GM23338 (cell line): ENCODE measurements at regions not wholly inside any gene's neighbourhood (a gene's known extent, or its start where the extent isn't known, plus 50 kb on each side); places are given as distances from the start of the nearest gene placed in this dataset.

Source experiments
- CREB1 ChIP-seq: fragments of 250-450 bp; sonication (Bioruptor Pico); IDR thresholded peaks from 2 replicates; pipeline ENCODE4 v1.5.0; 2020; ENCODE audit warnings: low read depth, mild to moderate bottlenecking, moderate library complexity
- CTCF ChIP-seq, 2 experiments: fragments of 200-600 bp in 1 of 2; sonication (generic) in 1 of 2; conservative IDR thresholded peaks; 2 replicates each; pipeline versions ENCODE4 v1.5.1 to v1.6.1; 2016 to 2017; ENCODE audit warnings: antibody characterized with exemption in 2 of 2, low read depth in 2 of 2, mild to moderate bottlenecking in 2 of 2, moderate library complexity in 1 of 2
- ETS1 ChIP-seq: IDR thresholded peaks from 2 replicates; pipeline ENCODE4 v1.6.1; 2016; ENCODE audit warnings: antibody characterized with exemption
- EZH2 ChIP-seq: fragments of 200-600 bp; sonication (generic); IDR thresholded peaks from one replicate; pipeline ENCODE4 v1.8.0; 2017; ENCODE audit warnings: antibody characterized with exemption, mild to moderate bottlenecking, low read depth; ENCODE audit not compliant: unreplicated experiment
- EZH2phosphoT487 ChIP-seq: fragments of 200-600 bp; sonication (generic); IDR thresholded peaks from one replicate; pipeline ENCODE4 v1.8.1; 2018; ENCODE audit warnings: antibody characterized with exemption; ENCODE audit not compliant: unreplicated experiment
- JUNB ChIP-seq: IDR thresholded peaks from one replicate; pipeline ENCODE4 v1.6.1; 2016; ENCODE audit warnings: antibody characterized with exemption; ENCODE audit not compliant: unreplicated experiment
- NANOG ChIP-seq: IDR thresholded peaks from 2 replicates; pipeline ENCODE4 v1.6.1; 2016; ENCODE audit warnings: antibody characterized with exemption, borderline replicate concordance
- POLR2AphosphoS5 ChIP-seq: IDR thresholded peaks from 2 replicates; pipeline ENCODE4 v1.6.1; 2016; ENCODE audit warnings: antibody characterized with exemption, low read depth
- REST ChIP-seq: IDR thresholded peaks from one replicate; pipeline ENCODE4 v1.6.1; 2018; ENCODE audit warnings: antibody characterized with exemption; ENCODE audit not compliant: unreplicated experiment
- STAT1 ChIP-seq: IDR thresholded peaks from one replicate; pipeline ENCODE4 v1.6.1; 2016; ENCODE audit warnings: antibody characterized with exemption; ENCODE audit not compliant: unreplicated experiment
- ZNF114 ChIP-seq: fragments of 250-450 bp; sonication (Bioruptor Pico); IDR thresholded peaks from 2 replicates; pipeline ENCODE4 v1.5.0; 2020; ENCODE audit warnings: mild to moderate bottlenecking, moderate library complexity
- ZNF331 ChIP-seq: fragments of 250-450 bp; sonication (Bioruptor Pico); IDR thresholded peaks from 2 replicates; pipeline ENCODE4 v1.5.0; 2020; ENCODE audit warnings: low read depth, mild to moderate bottlenecking, moderate library complexity
- ZNF462 ChIP-seq: fragments of 250-450 bp; sonication (Bioruptor Pico); IDR thresholded peaks from 2 replicates; pipeline ENCODE4 v1.5.0; 2020; ENCODE audit warnings: mild to moderate bottlenecking, moderate library complexity

- TF ChIP-seq ZNF462 (CRISPR knock-in tag) (no peak), CTCF (conservative IDR thresholded peaks at IDR 0.05; ENCODE audit: low read depth in 2 of 2) (no peak), ZNF331 (no peak), EZH2phosphoT487 (no peak), ZNF114 (CRISPR knock-in tag) (no peak), EZH2 (no peak), POLR2AphosphoS5 (no peak), REST (no peak), CREB1 (CRISPR knock-in tag) (no peak), ETS1 (no peak), JUNB (no peak), NANOG (no peak), STAT1 (no peak)
Observed at GRCh38 chr7:136309407-136309806, 332.2 kb upstream of the MTPN start.
